ENCODE measurements at regions not wholly inside any gene's neighbourhood (a gene's known extent, or its start where the extent isn't known, plus 50 kb on each side); places are given as distances from the start of the nearest gene placed in this dataset.

DNA sequence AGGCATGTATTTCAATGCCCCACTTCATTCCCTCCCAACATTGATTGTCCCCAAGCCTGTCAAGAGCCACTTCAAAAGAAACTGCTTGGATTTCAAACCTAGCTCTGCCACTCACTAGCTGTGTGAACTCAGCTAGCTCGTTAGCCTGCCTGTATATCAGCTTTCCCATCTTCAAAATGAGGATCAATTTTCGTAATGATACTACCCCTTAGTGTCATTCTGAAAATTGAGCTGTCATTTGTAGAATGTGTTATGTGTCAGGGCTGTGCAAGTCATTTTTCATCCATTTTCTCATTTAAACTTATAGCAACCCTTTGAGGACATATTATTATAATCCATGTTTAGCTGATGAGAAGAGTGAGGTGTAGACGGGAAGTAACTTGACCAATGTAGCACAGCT, 88.6 kb downstream of the TRIM42 start:
- TF ChIP-seq, protein P1, sequence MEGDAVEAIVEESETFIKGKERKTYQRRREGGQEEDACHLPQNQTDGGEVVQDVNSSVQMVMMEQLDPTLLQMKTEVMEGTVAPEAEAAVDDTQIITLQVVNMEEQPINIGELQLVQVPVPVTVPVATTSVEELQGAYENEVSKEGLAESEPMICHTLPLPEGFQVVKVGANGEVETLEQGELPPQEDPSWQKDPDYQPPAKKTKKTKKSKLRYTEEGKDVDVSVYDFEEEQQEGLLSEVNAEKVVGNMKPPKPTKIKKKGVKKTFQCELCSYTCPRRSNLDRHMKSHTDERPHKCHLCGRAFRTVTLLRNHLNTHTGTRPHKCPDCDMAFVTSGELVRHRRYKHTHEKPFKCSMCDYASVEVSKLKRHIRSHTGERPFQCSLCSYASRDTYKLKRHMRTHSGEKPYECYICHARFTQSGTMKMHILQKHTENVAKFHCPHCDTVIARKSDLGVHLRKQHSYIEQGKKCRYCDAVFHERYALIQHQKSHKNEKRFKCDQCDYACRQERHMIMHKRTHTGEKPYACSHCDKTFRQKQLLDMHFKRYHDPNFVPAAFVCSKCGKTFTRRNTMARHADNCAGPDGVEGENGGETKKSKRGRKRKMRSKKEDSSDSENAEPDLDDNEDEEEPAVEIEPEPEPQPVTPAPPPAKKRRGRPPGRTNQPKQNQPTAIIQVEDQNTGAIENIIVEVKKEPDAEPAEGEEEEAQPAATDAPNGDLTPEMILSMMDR (IDR thresholded peaks at IDR 0.05): no peak
- no peak for TF ChIP-seq POLR2A (IDR thresholded peaks at IDR 0.05)

Data from heart left ventricle (tissue), 13 donors.